Stimulated activated naive CD8-positive, alpha-beta T cell treated with anti-CD3 and anti-CD28 coated beads, Interleukin-15, Interleukin-2, amounts not matched to agents 100 ng/mL and 50 ng/mL, for 24 hours (primary cell): ENCODE measurements at regions not wholly inside any gene's neighbourhood (a gene's known extent, or its start where the extent isn't known, plus 50 kb on each side); places are given as distances from the start of the nearest gene placed in this dataset.

Source experiments
- H3K27ac Mint-ChIP-seq: one replicate; pipeline ENCODE4 v1.8.0; 2021; ENCODE audit warnings: mild to moderate bottlenecking, mixed read lengths
- H3K27me3 Mint-ChIP-seq: one replicate; pipeline ENCODE4 v1.8.0; 2021; ENCODE audit warnings: mixed read lengths
- H3K36me3 Mint-ChIP-seq: one replicate; pipeline ENCODE4 v1.8.0; 2021; ENCODE audit warnings: low read depth, mixed read lengths
- H3K4me1 Mint-ChIP-seq: one replicate; pipeline ENCODE4 v1.8.0; 2021; ENCODE audit warnings: low read depth, mixed read lengths
- H3K4me3 Mint-ChIP-seq: one replicate; pipeline ENCODE4 v1.8.0; 2021; ENCODE audit warnings: mild to moderate bottlenecking, mixed read lengths
- H3K9me3 Mint-ChIP-seq: one replicate; pipeline ENCODE4 v1.8.0; 2021; ENCODE audit warnings: mixed read lengths

- H3K9me3 Mint-ChIP-seq = no peaks in the 10 kb centered on the region
- H3K4me1 Mint-ChIP-seq = peaks cover 5% of the 10 kb centered on the region
- H3K27ac Mint-ChIP-seq = no peak overlapping the region
- H3K4me3 Mint-ChIP-seq = peak overlapping the region; percentile 50
- H3K27me3 Mint-ChIP-seq = peaks cover 7% of the 10 kb centered on the region
- no peaks in the 10 kb centered on the region for H3K36me3 Mint-ChIP-seq
These were observed 127.2 kb upstream of the DPH6 start for GRCh38 chr15:35673093-35673684.

GRCh38 chr15:35674873-35675781 is 129.2 kb upstream of the DPH6 start:
- Mint-ChIP-seq H3K4me1 (peaks cover 5% of the 10 kb centered on the region), H3K9me3 (no peaks in the 10 kb centered on the region), H3K36me3 (no peaks in the 10 kb centered on the region), H3K4me3 (no peak overlapping the region), H3K27me3 (peaks cover 7% of the 10 kb centered on the region), H3K27ac (no peak overlapping the region)

- no peaks in the 10 kb centered on the region for H3K4me1 Mint-ChIP-seq
- H3K27me3 Mint-ChIP-seq = peaks cover 7% of the 10 kb centered on the region
These were observed 132.8 kb upstream of the DPH6 start for GRCh38 chr15:35678774-35679173.

GRCh38 chr15:35679186-35679585 is 133.2 kb upstream of the DPH6 start:
- no peak overlapping the region for H3K4me3 Mint-ChIP-seq
- no peaks in the 10 kb centered on the region for H3K4me1 Mint-ChIP-seq
- no peaks in the 10 kb centered on the region for H3K9me3 Mint-ChIP-seq
- peaks cover 9% of the 10 kb centered on the region for H3K27me3 Mint-ChIP-seq
- H3K36me3 Mint-ChIP-seq = no peaks in the 10 kb centered on the region
- H3K27ac Mint-ChIP-seq = no peak overlapping the region

More at GRCh38 chr15:35678774-35679173, 132.8 kb upstream of the DPH6 start:
- Mint-ChIP-seq H3K36me3 (no peaks in the 10 kb centered on the region), H3K9me3 (no peaks in the 10 kb centered on the region), H3K4me3 (no peak overlapping the region), H3K27ac (no peak overlapping the region)

- Mint-ChIP-seq H3K27me3 (peaks cover 22% of the 10 kb centered on the region), H3K27ac (no peak overlapping the region), H3K4me1 (no peaks in the 10 kb centered on the region), H3K9me3 (no peaks in the 10 kb centered on the region), H3K36me3 (no peaks in the 10 kb centered on the region), H3K4me3 (no peak overlapping the region)
These were observed 135.0 kb upstream of the DPH6 start for GRCh38 chr15:35680951-35681350.

- H3K27ac Mint-ChIP-seq = no peak overlapping the region
- H3K4me3 Mint-ChIP-seq = no peak overlapping the region
- no peaks in the 10 kb centered on the region for H3K9me3 Mint-ChIP-seq
- H3K36me3 Mint-ChIP-seq = no peaks in the 10 kb centered on the region
- H3K4me1 Mint-ChIP-seq = no peaks in the 10 kb centered on the region
- H3K27me3 Mint-ChIP-seq = peaks cover 39% of the 10 kb centered on the region
These were observed 140.4 kb upstream of the DPH6 start for GRCh38 chr15:35686347-35686746.

- Mint-ChIP-seq H3K27ac (no peak overlapping the region), H3K9me3 (no peaks in the 10 kb centered on the region), H3K36me3 (no peaks in the 10 kb centered on the region), H3K4me1 (no peaks in the 10 kb centered on the region), H3K4me3 (no peak overlapping the region), H3K27me3 (peaks cover 30% of the 10 kb centered on the region)
These were observed 143.3 kb upstream of the DPH6 start for GRCh38 chr15:35689266-35689665.

- Mint-ChIP-seq H3K36me3 (no peaks in the 10 kb centered on the region), H3K4me1 (no peaks in the 10 kb centered on the region)
These were observed 144.1 kb upstream of the DPH6 start for GRCh38 chr15:35690089-35690488.

GRCh38 chr15:35690698-35691116 is 144.7 kb upstream of the DPH6 start:
- Mint-ChIP-seq H3K27me3 (peaks cover 20% of the 10 kb centered on the region), H3K4me1 (no peaks in the 10 kb centered on the region), H3K36me3 (no peaks in the 10 kb centered on the region), H3K9me3 (no peaks in the 10 kb centered on the region), H3K4me3 (no peak overlapping the region), H3K27ac (no peak overlapping the region)

More at GRCh38 chr15:35690089-35690488, 144.1 kb upstream of the DPH6 start:
- Mint-ChIP-seq H3K9me3 (no peaks in the 10 kb centered on the region), H3K4me3 (no peak overlapping the region), H3K27me3 (peaks cover 23% of the 10 kb centered on the region), H3K27ac (no peak overlapping the region)

- no peaks in the 10 kb centered on the region for H3K4me1 Mint-ChIP-seq
- no peaks in the 10 kb centered on the region for H3K36me3 Mint-ChIP-seq
- H3K27me3 Mint-ChIP-seq = peaks cover 16% of the 10 kb centered on the region
- H3K27ac Mint-ChIP-seq = no peak overlapping the region
- no peaks in the 10 kb centered on the region for H3K9me3 Mint-ChIP-seq
- no peak overlapping the region for H3K4me3 Mint-ChIP-seq
These were observed 145.3 kb upstream of the DPH6 start for GRCh38 chr15:35691173-35691761.

GRCh38 chr15:35691891-35692867 is 146.2 kb upstream of the DPH6 start:
- Mint-ChIP-seq H3K36me3 (no peaks in the 10 kb centered on the region), H3K27ac (no peak overlapping the region), H3K9me3 (no peaks in the 10 kb centered on the region), H3K4me3 (no peak overlapping the region), H3K27me3 (peaks cover 12% of the 10 kb centered on the region), H3K4me1 (no peaks in the 10 kb centered on the region)

- Mint-ChIP-seq H3K27me3 (peaks cover 11% of the 10 kb centered on the region), H3K4me3 (no peak overlapping the region), H3K9me3 (no peaks in the 10 kb centered on the region), H3K27ac (no peak overlapping the region), H3K36me3 (no peaks in the 10 kb centered on the region), H3K4me1 (no peaks in the 10 kb centered on the region)
These were observed 147.3 kb upstream of the DPH6 start for GRCh38 chr15:35693286-35693685.

- H3K27ac Mint-ChIP-seq = no peak overlapping the region
- peaks cover 9% of the 10 kb centered on the region for H3K27me3 Mint-ChIP-seq
- H3K4me1 Mint-ChIP-seq = no peaks in the 10 kb centered on the region
- no peaks in the 10 kb centered on the region for H3K9me3 Mint-ChIP-seq
- no peaks in the 10 kb centered on the region for H3K36me3 Mint-ChIP-seq
- no peak overlapping the region for H3K4me3 Mint-ChIP-seq
These were observed 147.9 kb upstream of the DPH6 start for GRCh38 chr15:35693886-35694285.

- Mint-ChIP-seq H3K27ac (no peak overlapping the region), H3K36me3 (no peaks in the 10 kb centered on the region), H3K4me3 (no peak overlapping the region), H3K4me1 (no peaks in the 10 kb centered on the region), H3K9me3 (no peaks in the 10 kb centered on the region), H3K27me3 (peaks cover 11% of the 10 kb centered on the region)
These were observed 149.0 kb upstream of the DPH6 start for GRCh38 chr15:35695003-35695402.
